GM23338 (cell line): ENCODE measurements at regions not wholly inside any gene's neighbourhood (a gene's known extent, or its start where the extent isn't known, plus 50 kb on each side); places are given as distances from the start of the nearest gene placed in this dataset.

Experiments used
- ATAC-seq: fragments of 200-7000 bp; cut with Tn5 transposase; 3 replicates; pipeline ENCODE4 v1.9.1; 2020
- DNase-seq: peaks from one replicate; pipeline ENCODE4 v3.0.0-alpha.2; 2015; ENCODE audit warnings: low spot score
- H2AFZ ChIP-seq: fragments of 200-600 bp; sonication (generic); 2 replicates; pipeline ENCODE4 v1.8.0; 2016; ENCODE audit warnings: antibody characterized with exemption, mild to moderate bottlenecking, moderate library complexity
- H3F3A ChIP-seq: fragments of 200-600 bp; sonication (generic); replicated peaks from 2 replicates; pipeline ENCODE4 v1.8.0; 2017; ENCODE audit warnings: antibody characterized with exemption, mixed run types, low read depth
- H3K27ac ChIP-seq: fragments of 200-600 bp; sonication (generic); 2 replicates; pipeline ENCODE4 v1.6.1; 2016; ENCODE audit warnings: low read depth
- H3K27me3 ChIP-seq: fragments of 200-600 bp; sonication (generic); 2 replicates; pipeline ENCODE4 v1.8.0; 2016; ENCODE audit warnings: mild to moderate bottlenecking, mixed run types, moderate library complexity; ENCODE audit not compliant: insufficient read depth
- H3K36me3 ChIP-seq: fragments of 200-600 bp; sonication (generic); 2 replicates; pipeline ENCODE4 v1.8.0; 2016; ENCODE audit warnings: mild to moderate bottlenecking; ENCODE audit not compliant: insufficient read depth
- H3K4me1 ChIP-seq: fragments of 200-600 bp; sonication (generic); 2 replicates; pipeline ENCODE4 v1.8.0; 2016; ENCODE audit warnings: mild to moderate bottlenecking, moderate library complexity; ENCODE audit not compliant: insufficient read depth
- H3K4me2 ChIP-seq: fragments of 200-600 bp; sonication (generic); 2 replicates; pipeline ENCODE4 v1.7.1; 2017; ENCODE audit warnings: mixed run types
- H3K4me3 ChIP-seq: fragments of 200-600 bp; sonication (generic); 2 replicates; pipeline ENCODE4 v1.6.1; 2016; ENCODE audit warnings: mixed run types
- H3K79me2 ChIP-seq: fragments of 200-600 bp; sonication (generic); replicated peaks from 2 replicates; pipeline ENCODE4 v1.8.0; 2017; ENCODE audit warnings: mild to moderate bottlenecking; ENCODE audit not compliant: insufficient read depth
- H3K9me2 ChIP-seq: fragments of 200-600 bp; sonication (generic); 2 replicates; pipeline ENCODE4 v1.8.0; 2017; ENCODE audit not compliant: insufficient read depth
- H4K20me1 ChIP-seq: fragments of 200-600 bp; sonication (generic); replicated peaks from 2 replicates; pipeline ENCODE4 v1.8.0; 2017; ENCODE audit warnings: mild to moderate bottlenecking; ENCODE audit not compliant: insufficient read depth
- H3K27ac Mint-ChIP-seq: 2 replicates; pipeline ENCODE4 v1.8.0; 2020; ENCODE audit warnings: inconsistent platforms, mild to moderate bottlenecking, moderate library complexity, mixed read lengths
- H3K27me3 Mint-ChIP-seq: 3 replicates; pipeline ENCODE4 v1.8.0; 2022; ENCODE audit warnings: low read depth, mild to moderate bottlenecking, moderate library complexity, mixed read lengths, inconsistent platforms; ENCODE audit not compliant: insufficient read depth, poor library complexity
- H3K36me3 Mint-ChIP-seq: 3 replicates; pipeline ENCODE4 v1.8.0; 2021; ENCODE audit warnings: low read depth, mild to moderate bottlenecking, inconsistent platforms, moderate library complexity, mixed read lengths
- H3K4me1 Mint-ChIP-seq: 3 replicates; pipeline ENCODE4 v1.8.0; 2020; ENCODE audit warnings: mild to moderate bottlenecking, inconsistent platforms, mixed read lengths
- H3K4me3 Mint-ChIP-seq: 3 replicates; pipeline ENCODE4 v1.8.0; 2021; ENCODE audit warnings: moderate library complexity, mild to moderate bottlenecking, inconsistent platforms, mixed read lengths
- H3K9me3 Mint-ChIP-seq: 3 replicates; pipeline ENCODE4 v1.8.0; 2020; ENCODE audit warnings: moderate library complexity, mild to moderate bottlenecking, inconsistent platforms, mixed read lengths
- CREB1 ChIP-seq: fragments of 250-450 bp; sonication (Bioruptor Pico); IDR thresholded peaks from 2 replicates; pipeline ENCODE4 v1.5.0; 2020; ENCODE audit warnings: low read depth, mild to moderate bottlenecking, moderate library complexity
- EZH2 ChIP-seq: fragments of 200-600 bp; sonication (generic); IDR thresholded peaks from one replicate; pipeline ENCODE4 v1.8.0; 2017; ENCODE audit warnings: antibody characterized with exemption, mild to moderate bottlenecking, low read depth; ENCODE audit not compliant: unreplicated experiment
- EZH2phosphoT487 ChIP-seq: fragments of 200-600 bp; sonication (generic); IDR thresholded peaks from one replicate; pipeline ENCODE4 v1.8.1; 2018; ENCODE audit warnings: antibody characterized with exemption; ENCODE audit not compliant: unreplicated experiment
- JUNB ChIP-seq: IDR thresholded peaks from one replicate; pipeline ENCODE4 v1.6.1; 2016; ENCODE audit warnings: antibody characterized with exemption; ENCODE audit not compliant: unreplicated experiment
- NANOG ChIP-seq: IDR thresholded peaks from 2 replicates; pipeline ENCODE4 v1.6.1; 2016; ENCODE audit warnings: antibody characterized with exemption, borderline replicate concordance
- POLR2AphosphoS5 ChIP-seq: IDR thresholded peaks from 2 replicates; pipeline ENCODE4 v1.6.1; 2016; ENCODE audit warnings: antibody characterized with exemption, low read depth
- STAT1 ChIP-seq: IDR thresholded peaks from one replicate; pipeline ENCODE4 v1.6.1; 2016; ENCODE audit warnings: antibody characterized with exemption; ENCODE audit not compliant: unreplicated experiment
- ZNF114 ChIP-seq: fragments of 250-450 bp; sonication (Bioruptor Pico); IDR thresholded peaks from 2 replicates; pipeline ENCODE4 v1.5.0; 2020; ENCODE audit warnings: mild to moderate bottlenecking, moderate library complexity
- ZNF331 ChIP-seq: fragments of 250-450 bp; sonication (Bioruptor Pico); IDR thresholded peaks from 2 replicates; pipeline ENCODE4 v1.5.0; 2020; ENCODE audit warnings: low read depth, mild to moderate bottlenecking, moderate library complexity
- TF ChIP-seq, protein P1 (sequence below), 2 experiments: fragments of 200-600 bp in 1 of 2; sonication (generic) in 1 of 2; conservative IDR thresholded peaks; 2 replicates each; pipeline versions ENCODE4 v1.5.1 to v1.6.1; 2016 to 2017; ENCODE audit warnings: antibody characterized with exemption in 2 of 2, low read depth in 2 of 2, mild to moderate bottlenecking in 2 of 2, moderate library complexity in 1 of 2
- TF ChIP-seq, protein P2 (sequence below): IDR thresholded peaks from one replicate; pipeline ENCODE4 v1.6.1; 2018; ENCODE audit warnings: antibody characterized with exemption; ENCODE audit not compliant: unreplicated experiment
- TF ChIP-seq, protein P3 (sequence below): fragments of 250-450 bp; sonication (Bioruptor Pico); IDR thresholded peaks from 2 replicates; pipeline ENCODE4 v1.5.0; 2020; ENCODE audit warnings: mild to moderate bottlenecking, moderate library complexity
- TF ChIP-seq, protein P4 (sequence below): IDR thresholded peaks from 2 replicates; pipeline ENCODE4 v1.6.1; 2016; ENCODE audit warnings: antibody characterized with exemption

DNA sequence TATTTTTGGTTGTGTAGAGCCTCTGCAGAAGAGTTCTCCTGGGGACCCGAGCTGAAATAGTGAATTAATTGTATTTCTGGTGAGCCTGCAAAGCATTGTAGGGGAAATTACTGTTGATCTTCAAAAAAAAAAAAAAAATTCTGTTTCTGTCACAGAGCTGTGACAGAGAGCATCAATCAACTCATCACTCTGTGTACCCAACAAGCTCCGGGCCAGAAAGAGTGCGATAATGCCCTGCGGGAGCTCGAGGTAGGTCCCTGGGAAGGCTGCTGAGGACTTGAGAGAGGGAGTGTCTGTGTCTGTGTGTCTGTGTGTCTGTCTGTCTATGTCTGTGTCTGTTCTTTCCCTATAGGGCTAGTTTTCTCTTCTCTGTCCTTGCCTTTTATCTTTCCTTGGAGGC, 294.4 kb upstream of the TPM1 start:
- Histone ChIP-seq H3K27me3 (no peaks in the 10 kb centered on the region), H4K20me1 (no peaks in the 10 kb centered on the region), H3K27ac (no peak overlapping the region), H3K79me2 (no peaks in the 10 kb centered on the region), H3K4me2 (no peak overlapping the region), H3K4me3 (no peak overlapping the region), H2AFZ (no peak overlapping the region), H3K4me1 (peaks cover 16% of the 10 kb centered on the region), H3K36me3 (no peaks in the 10 kb centered on the region), H3K9me2 (no peaks in the 10 kb centered on the region; the same call in 1 of the 2 replicates), H3F3A (no peaks in the 10 kb centered on the region)
- Mint-ChIP-seq H3K27ac (no peak overlapping the region), H3K27me3 (peaks cover 4% of the 10 kb centered on the region), H3K4me1 (peaks cover 30% of the 10 kb centered on the region), H3K9me3 (no peaks in the 10 kb centered on the region), H3K4me3 (no peak overlapping the region), H3K36me3 (no peaks in the 10 kb centered on the region; the same call in 2 of the 3 replicates)
- TF ChIP-seq, protein P1, sequence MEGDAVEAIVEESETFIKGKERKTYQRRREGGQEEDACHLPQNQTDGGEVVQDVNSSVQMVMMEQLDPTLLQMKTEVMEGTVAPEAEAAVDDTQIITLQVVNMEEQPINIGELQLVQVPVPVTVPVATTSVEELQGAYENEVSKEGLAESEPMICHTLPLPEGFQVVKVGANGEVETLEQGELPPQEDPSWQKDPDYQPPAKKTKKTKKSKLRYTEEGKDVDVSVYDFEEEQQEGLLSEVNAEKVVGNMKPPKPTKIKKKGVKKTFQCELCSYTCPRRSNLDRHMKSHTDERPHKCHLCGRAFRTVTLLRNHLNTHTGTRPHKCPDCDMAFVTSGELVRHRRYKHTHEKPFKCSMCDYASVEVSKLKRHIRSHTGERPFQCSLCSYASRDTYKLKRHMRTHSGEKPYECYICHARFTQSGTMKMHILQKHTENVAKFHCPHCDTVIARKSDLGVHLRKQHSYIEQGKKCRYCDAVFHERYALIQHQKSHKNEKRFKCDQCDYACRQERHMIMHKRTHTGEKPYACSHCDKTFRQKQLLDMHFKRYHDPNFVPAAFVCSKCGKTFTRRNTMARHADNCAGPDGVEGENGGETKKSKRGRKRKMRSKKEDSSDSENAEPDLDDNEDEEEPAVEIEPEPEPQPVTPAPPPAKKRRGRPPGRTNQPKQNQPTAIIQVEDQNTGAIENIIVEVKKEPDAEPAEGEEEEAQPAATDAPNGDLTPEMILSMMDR (conservative IDR thresholded peaks at IDR 0.05; ENCODE audit: low read depth in 2 of 2) = no peak
- TF ChIP-seq POLR2AphosphoS5 (no peak), NANOG (no peak), EZH2 (no peak), JUNB (no peak), EZH2phosphoT487 (no peak), STAT1 (no peak), ZNF114 (CRISPR knock-in tag) (no peak), CREB1 (no peak), ZNF331 (CRISPR knock-in tag) (no peak)
- TF ChIP-seq, protein P2, sequence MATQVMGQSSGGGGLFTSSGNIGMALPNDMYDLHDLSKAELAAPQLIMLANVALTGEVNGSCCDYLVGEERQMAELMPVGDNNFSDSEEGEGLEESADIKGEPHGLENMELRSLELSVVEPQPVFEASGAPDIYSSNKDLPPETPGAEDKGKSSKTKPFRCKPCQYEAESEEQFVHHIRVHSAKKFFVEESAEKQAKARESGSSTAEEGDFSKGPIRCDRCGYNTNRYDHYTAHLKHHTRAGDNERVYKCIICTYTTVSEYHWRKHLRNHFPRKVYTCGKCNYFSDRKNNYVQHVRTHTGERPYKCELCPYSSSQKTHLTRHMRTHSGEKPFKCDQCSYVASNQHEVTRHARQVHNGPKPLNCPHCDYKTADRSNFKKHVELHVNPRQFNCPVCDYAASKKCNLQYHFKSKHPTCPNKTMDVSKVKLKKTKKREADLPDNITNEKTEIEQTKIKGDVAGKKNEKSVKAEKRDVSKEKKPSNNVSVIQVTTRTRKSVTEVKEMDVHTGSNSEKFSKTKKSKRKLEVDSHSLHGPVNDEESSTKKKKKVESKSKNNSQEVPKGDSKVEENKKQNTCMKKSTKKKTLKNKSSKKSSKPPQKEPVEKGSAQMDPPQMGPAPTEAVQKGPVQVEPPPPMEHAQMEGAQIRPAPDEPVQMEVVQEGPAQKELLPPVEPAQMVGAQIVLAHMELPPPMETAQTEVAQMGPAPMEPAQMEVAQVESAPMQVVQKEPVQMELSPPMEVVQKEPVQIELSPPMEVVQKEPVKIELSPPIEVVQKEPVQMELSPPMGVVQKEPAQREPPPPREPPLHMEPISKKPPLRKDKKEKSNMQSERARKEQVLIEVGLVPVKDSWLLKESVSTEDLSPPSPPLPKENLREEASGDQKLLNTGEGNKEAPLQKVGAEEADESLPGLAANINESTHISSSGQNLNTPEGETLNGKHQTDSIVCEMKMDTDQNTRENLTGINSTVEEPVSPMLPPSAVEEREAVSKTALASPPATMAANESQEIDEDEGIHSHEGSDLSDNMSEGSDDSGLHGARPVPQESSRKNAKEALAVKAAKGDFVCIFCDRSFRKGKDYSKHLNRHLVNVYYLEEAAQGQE = no peak
- TF ChIP-seq, protein P3, sequence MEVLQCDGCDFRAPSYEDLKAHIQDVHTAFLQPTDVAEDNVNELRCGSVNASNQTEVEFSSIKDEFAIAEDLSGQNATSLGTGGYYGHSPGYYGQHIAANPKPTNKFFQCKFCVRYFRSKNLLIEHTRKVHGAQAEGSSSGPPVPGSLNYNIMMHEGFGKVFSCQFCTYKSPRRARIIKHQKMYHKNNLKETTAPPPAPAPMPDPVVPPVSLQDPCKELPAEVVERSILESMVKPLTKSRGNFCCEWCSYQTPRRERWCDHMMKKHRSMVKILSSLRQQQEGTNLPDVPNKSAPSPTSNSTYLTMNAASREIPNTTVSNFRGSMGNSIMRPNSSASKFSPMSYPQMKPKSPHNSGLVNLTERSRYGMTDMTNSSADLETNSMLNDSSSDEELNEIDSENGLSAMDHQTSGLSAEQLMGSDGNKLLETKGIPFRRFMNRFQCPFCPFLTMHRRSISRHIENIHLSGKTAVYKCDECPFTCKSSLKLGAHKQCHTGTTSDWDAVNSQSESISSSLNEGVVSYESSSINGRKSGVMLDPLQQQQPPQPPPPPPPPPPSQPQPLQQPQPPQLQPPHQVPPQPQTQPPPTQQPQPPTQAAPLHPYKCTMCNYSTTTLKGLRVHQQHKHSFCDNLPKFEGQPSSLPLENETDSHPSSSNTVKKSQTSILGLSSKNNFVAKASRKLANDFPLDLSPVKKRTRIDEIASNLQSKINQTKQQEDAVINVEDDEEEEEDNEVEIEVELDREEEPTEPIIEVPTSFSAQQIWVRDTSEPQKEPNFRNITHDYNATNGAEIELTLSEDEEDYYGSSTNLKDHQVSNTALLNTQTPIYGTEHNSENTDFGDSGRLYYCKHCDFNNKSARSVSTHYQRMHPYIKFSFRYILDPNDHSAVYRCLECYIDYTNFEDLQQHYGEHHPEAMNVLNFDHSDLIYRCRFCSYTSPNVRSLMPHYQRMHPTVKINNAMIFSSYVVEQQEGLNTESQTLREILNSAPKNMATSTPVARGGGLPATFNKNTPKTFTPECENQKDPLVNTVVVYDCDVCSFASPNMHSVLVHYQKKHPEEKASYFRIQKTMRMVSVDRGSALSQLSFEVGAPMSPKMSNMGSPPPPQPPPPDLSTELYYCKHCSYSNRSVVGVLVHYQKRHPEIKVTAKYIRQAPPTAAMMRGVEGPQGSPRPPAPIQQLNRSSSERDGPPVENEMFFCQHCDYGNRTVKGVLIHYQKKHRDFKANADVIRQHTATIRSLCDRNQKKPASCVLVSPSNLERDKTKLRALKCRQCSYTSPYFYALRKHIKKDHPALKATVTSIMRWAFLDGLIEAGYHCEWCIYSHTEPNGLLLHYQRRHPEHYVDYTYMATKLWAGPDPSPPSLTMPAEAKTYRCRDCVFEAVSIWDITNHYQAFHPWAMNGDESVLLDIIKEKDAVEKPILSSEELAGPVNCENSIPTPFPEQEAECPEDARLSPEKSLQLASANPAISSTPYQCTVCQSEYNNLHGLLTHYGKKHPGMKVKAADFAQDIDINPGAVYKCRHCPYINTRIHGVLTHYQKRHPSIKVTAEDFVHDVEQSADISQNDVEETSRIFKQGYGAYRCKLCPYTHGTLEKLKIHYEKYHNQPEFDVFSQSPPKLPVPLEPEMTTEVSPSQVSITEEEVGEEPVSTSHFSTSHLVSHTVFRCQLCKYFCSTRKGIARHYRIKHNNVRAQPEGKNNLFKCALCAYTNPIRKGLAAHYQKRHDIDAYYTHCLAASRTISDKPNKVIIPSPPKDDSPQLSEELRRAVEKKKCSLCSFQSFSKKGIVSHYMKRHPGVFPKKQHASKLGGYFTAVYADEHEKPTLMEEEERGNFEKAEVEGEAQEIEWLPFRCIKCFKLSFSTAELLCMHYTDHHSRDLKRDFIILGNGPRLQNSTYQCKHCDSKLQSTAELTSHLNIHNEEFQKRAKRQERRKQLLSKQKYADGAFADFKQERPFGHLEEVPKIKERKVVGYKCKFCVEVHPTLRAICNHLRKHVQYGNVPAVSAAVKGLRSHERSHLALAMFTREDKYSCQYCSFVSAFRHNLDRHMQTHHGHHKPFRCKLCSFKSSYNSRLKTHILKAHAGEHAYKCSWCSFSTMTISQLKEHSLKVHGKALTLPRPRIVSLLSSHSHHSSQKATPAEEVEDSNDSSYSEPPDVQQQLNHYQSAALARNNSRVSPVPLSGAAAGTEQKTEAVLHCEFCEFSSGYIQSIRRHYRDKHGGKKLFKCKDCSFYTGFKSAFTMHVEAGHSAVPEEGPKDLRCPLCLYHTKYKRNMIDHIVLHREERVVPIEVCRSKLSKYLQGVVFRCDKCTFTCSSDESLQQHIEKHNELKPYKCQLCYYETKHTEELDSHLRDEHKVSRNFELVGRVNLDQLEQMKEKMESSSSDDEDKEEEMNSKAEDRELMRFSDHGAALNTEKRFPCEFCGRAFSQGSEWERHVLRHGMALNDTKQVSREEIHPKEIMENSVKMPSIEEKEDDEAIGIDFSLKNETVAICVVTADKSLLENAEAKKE (CRISPR knock-in tag) = no peak
- TF ChIP-seq, protein P4, sequence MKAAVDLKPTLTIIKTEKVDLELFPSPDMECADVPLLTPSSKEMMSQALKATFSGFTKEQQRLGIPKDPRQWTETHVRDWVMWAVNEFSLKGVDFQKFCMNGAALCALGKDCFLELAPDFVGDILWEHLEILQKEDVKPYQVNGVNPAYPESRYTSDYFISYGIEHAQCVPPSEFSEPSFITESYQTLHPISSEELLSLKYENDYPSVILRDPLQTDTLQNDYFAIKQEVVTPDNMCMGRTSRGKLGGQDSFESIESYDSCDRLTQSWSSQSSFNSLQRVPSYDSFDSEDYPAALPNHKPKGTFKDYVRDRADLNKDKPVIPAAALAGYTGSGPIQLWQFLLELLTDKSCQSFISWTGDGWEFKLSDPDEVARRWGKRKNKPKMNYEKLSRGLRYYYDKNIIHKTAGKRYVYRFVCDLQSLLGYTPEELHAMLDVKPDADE = no peak
- DNase-seq (no peak), ATAC-seq (no peak)
